ENCODE measurements at regions not wholly inside any gene's neighbourhood (a gene's known extent, or its start where the extent isn't known, plus 50 kb on each side); places are given as distances from the start of the nearest gene placed in this dataset.

- Histone ChIP-seq H3K27ac (ENCODE audit: low read depth, low read length, poor library complexity, severe bottlenecking) (no peak overlapping the region), H3K4me3 (ENCODE audit: low read depth, low read length, poor library complexity, severe bottlenecking) (no peak overlapping the region), H3K79me2 (ENCODE audit: insufficient read depth, low read depth, low read length) (no peaks in the 10 kb centered on the region), H2AFZ (ENCODE audit: low read length) (no peak overlapping the region), H4K20me1 (ENCODE audit: insufficient read depth, low read length) (no peaks in the 10 kb centered on the region), H3K4me1 (ENCODE audit: insufficient read depth, low read length, poor library complexity, severe bottlenecking) (no peaks in the 10 kb centered on the region), H3K9me3 (ENCODE audit: low read length) (no peaks in the 10 kb centered on the region), H3K4me2 (ENCODE audit: low read length) (no peak overlapping the region), H3K9me2 (ENCODE audit: insufficient read depth, low read length) (no peaks in the 10 kb centered on the region), H3K36me3 (ENCODE audit: insufficient read depth, low read length) (no peaks in the 10 kb centered on the region)
- POLR2A ChIA-PET, result no interaction called here
- no peak for TF ChIP-seq EZH2phosphoT487 (IDR thresholded peaks at IDR 0.05; ENCODE audit: borderline replicate concordance, low read depth, low read length)
- no peak for TF ChIP-seq CTCF (conservative IDR thresholded peaks at IDR 0.05; ENCODE audit: low read length)
- DNase-seq (ENCODE audit: low spot score), result no peak
- intact Hi-C loops (cut with micrococcal nuclease; ENCODE audit: unreplicated experiment), result no loop called here
- no TSS peak for BruUV-seq (replicated peaks)
- CTCF ChIA-PET (ENCODE audit: unreplicated experiment), result no interaction called here
Observed at GRCh38 chr2:106969777-106970176, 83.8 kb upstream of the ST6GAL2 start.

GRCh38 chr2:106970471-106971261 lies 84.7 kb upstream of the ST6GAL2 start:
- H3K4me3 ChIP-seq (ENCODE audit: low read depth, low read length, poor library complexity, severe bottlenecking), result no peak overlapping the region
- no peak for TF ChIP-seq EZH2phosphoT487 (IDR thresholded peaks at IDR 0.05; ENCODE audit: borderline replicate concordance, low read depth, low read length)
- no peak for TF ChIP-seq CTCF (conservative IDR thresholded peaks at IDR 0.05; ENCODE audit: low read length)
- CTCF ChIA-PET (ENCODE audit: unreplicated experiment), result no interaction called here

DNA sequence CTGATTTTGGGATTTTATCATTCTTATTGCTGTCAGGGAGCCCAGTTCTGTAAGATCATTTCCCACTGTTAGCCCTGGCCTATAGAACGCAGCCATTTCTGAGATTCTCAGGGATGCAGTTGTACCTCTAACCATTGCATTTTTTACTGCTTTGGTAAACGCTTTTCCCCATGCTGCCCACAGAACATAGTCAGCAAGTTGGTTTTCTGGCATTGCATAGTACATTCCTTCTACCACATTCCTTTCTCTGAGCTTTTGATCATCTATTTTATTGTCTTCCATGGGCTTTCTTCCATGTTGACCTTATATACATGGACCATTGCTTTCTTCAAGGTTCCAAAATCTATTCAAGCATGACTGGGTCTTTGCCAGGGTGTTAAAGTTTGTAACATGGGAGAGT lies 86.8 kb upstream of the ST6GAL2 start:
- Histone ChIP-seq H3K36me3 (ENCODE audit: insufficient read depth, low read length) (no peaks in the 10 kb centered on the region), H3K79me2 (ENCODE audit: insufficient read depth, low read depth, low read length) (no peaks in the 10 kb centered on the region), H4K20me1 (ENCODE audit: insufficient read depth, low read length) (no peaks in the 10 kb centered on the region), H3K27ac (ENCODE audit: low read depth, low read length, poor library complexity, severe bottlenecking) (no peak overlapping the region), H3K9me3 (ENCODE audit: low read length) (no peaks in the 10 kb centered on the region), H2AFZ (ENCODE audit: low read length) (no peak overlapping the region), H3K4me3 (ENCODE audit: low read depth, low read length, poor library complexity, severe bottlenecking) (no peak overlapping the region), H3K4me2 (ENCODE audit: low read length) (no peak overlapping the region), H3K9me2 (ENCODE audit: insufficient read depth, low read length) (no peaks in the 10 kb centered on the region), H3K4me1 (ENCODE audit: insufficient read depth, low read length, poor library complexity, severe bottlenecking) (no peaks in the 10 kb centered on the region)
- intact Hi-C loops (cut with micrococcal nuclease; ENCODE audit: unreplicated experiment), result no loop called here
- no peak for DNase-seq (ENCODE audit: low spot score)
- no TSS peak for BruUV-seq (replicated peaks)
- TF ChIP-seq EZH2phosphoT487 (IDR thresholded peaks at IDR 0.05; ENCODE audit: borderline replicate concordance, low read depth, low read length) (no peak), CTCF (conservative IDR thresholded peaks at IDR 0.05; ENCODE audit: low read length) (no peak)
- ChIA-PET CTCF (ENCODE audit: unreplicated experiment) (no interaction called here), POLR2A (no interaction called here)

More at GRCh38 chr2:106970471-106971261, 84.7 kb upstream of the ST6GAL2 start:
- Histone ChIP-seq H4K20me1 (ENCODE audit: insufficient read depth, low read length) (no peaks in the 10 kb centered on the region), H3K79me2 (ENCODE audit: insufficient read depth, low read depth, low read length) (no peaks in the 10 kb centered on the region), H3K36me3 (ENCODE audit: insufficient read depth, low read length) (no peaks in the 10 kb centered on the region), H3K9me2 (ENCODE audit: insufficient read depth, low read length) (no peaks in the 10 kb centered on the region), H3K4me2 (ENCODE audit: low read length) (no peak overlapping the region), H3K9me3 (ENCODE audit: low read length) (no peaks in the 10 kb centered on the region), H3K4me1 (ENCODE audit: insufficient read depth, low read length, poor library complexity, severe bottlenecking) (no peaks in the 10 kb centered on the region), H3K27ac (ENCODE audit: low read depth, low read length, poor library complexity, severe bottlenecking) (no peak overlapping the region), H2AFZ (ENCODE audit: low read length) (no peak overlapping the region)
- no peak for DNase-seq (ENCODE audit: low spot score)
- no TSS peak for BruUV-seq (replicated peaks)
- POLR2A ChIA-PET, result no interaction called here
- intact Hi-C loops (cut with micrococcal nuclease; ENCODE audit: unreplicated experiment), result no loop called here
